ENCODE measurements at regions not wholly inside any gene's neighbourhood (a gene's known extent, or its start where the extent isn't known, plus 50 kb on each side); places are given as distances from the start of the nearest gene placed in this dataset.

GRCh38 chr9:129494113-129494789 lies 126.7 kb downstream of the C9orf50 start:
- TF ChIP-seq POLR2A (IDR thresholded peaks at IDR 0.05): no peak
- TF ChIP-seq, protein P1, sequence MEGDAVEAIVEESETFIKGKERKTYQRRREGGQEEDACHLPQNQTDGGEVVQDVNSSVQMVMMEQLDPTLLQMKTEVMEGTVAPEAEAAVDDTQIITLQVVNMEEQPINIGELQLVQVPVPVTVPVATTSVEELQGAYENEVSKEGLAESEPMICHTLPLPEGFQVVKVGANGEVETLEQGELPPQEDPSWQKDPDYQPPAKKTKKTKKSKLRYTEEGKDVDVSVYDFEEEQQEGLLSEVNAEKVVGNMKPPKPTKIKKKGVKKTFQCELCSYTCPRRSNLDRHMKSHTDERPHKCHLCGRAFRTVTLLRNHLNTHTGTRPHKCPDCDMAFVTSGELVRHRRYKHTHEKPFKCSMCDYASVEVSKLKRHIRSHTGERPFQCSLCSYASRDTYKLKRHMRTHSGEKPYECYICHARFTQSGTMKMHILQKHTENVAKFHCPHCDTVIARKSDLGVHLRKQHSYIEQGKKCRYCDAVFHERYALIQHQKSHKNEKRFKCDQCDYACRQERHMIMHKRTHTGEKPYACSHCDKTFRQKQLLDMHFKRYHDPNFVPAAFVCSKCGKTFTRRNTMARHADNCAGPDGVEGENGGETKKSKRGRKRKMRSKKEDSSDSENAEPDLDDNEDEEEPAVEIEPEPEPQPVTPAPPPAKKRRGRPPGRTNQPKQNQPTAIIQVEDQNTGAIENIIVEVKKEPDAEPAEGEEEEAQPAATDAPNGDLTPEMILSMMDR (IDR thresholded peaks at IDR 0.05): no peak
